ENCODE measurements at regions not wholly inside any gene's neighbourhood (a gene's known extent, or its start where the extent isn't known, plus 50 kb on each side); places are given as distances from the start of the nearest gene placed in this dataset.
A peak's percentile ranks its signal among the peaks of the same experiment; 100 is the strongest.

- no peak for DNase-seq (ENCODE audit: low read depth)
- H3K4me3 ChIP-seq (replicated peaks; ENCODE audit: low read depth, low read length) = no peak overlapping the region
- TF ChIP-seq CTCF (IDR thresholded peaks at IDR 0.05; ENCODE audit: low read length, missing control alignments) = no peak
Measured at GRCh38 chr17:79466562-79467350, 144.1 kb downstream of the RBFOX3 start.

GRCh38 chr17:79465681-79466025 lies 145.2 kb downstream of the RBFOX3 start:
- no peak overlapping the region for H3K4me3 ChIP-seq (replicated peaks; ENCODE audit: low read depth, low read length)
- no peak for TF ChIP-seq CTCF (IDR thresholded peaks at IDR 0.05; ENCODE audit: low read length, missing control alignments)
- DNase-seq (ENCODE audit: low read depth) = no peak

GRCh38 chr17:79465011-79465680 lies 145.7 kb downstream of the RBFOX3 start:
- no peak for TF ChIP-seq CTCF (IDR thresholded peaks at IDR 0.05; ENCODE audit: low read length, missing control alignments)
- H3K4me3 ChIP-seq (replicated peaks; ENCODE audit: low read depth, low read length) = no peak overlapping the region
- DNase-seq (ENCODE audit: low read depth) = no peak

GRCh38 chr17:79464318-79465010 lies 146.4 kb downstream of the RBFOX3 start:
- no peak for TF ChIP-seq CTCF (IDR thresholded peaks at IDR 0.05; ENCODE audit: low read length, missing control alignments)
- no peak overlapping the region for H3K4me3 ChIP-seq (replicated peaks; ENCODE audit: low read depth, low read length)
- DNase-seq (ENCODE audit: low read depth) = no peak

GRCh38 chr17:79463421-79464317 lies 147.2 kb downstream of the RBFOX3 start:
- no peak for DNase-seq (ENCODE audit: low read depth)
- TF ChIP-seq CTCF (IDR thresholded peaks at IDR 0.05; ENCODE audit: low read length, missing control alignments) = no peak
- no peak overlapping the region for H3K4me3 ChIP-seq (replicated peaks; ENCODE audit: low read depth, low read length)

- TF ChIP-seq CTCF (IDR thresholded peaks at IDR 0.05; ENCODE audit: low read length, missing control alignments) = no peak
- peak; percentile 1 for DNase-seq (ENCODE audit: low read depth)
- no peak overlapping the region for H3K4me3 ChIP-seq (replicated peaks; ENCODE audit: low read depth, low read length)
Measured at GRCh38 chr17:79461041-79461440, 149.8 kb downstream of the RBFOX3 start.

All from fibroblast of pulmonary artery (primary cell).